Stimulated activated CD4-positive, alpha-beta T cell treated with anti-CD3 and anti-CD28 coated beads, Interleukin-12 subunit alpha, Interleukin-12 subunit beta, amount 100 ng/mL, for 4 hours (primary cell): ENCODE measurements at regions not wholly inside any gene's neighbourhood (a gene's known extent, or its start where the extent isn't known, plus 50 kb on each side); places are given as distances from the start of the nearest gene placed in this dataset.
A peak's percentile ranks its signal among the peaks of the same experiment; 100 is the strongest.

Source experiments
- DNase-seq: peaks from one replicate; pipeline ENCODE4 v3.0.0-alpha.2; 2020

GRCh38 chr15:62734706-62735105 lies 307.8 kb upstream of the TPM1 start:
- no peak for DNase-seq

GRCh38 chr15:62736756-62737155 lies 305.8 kb upstream of the TPM1 start:
- no peak for DNase-seq

DNA sequence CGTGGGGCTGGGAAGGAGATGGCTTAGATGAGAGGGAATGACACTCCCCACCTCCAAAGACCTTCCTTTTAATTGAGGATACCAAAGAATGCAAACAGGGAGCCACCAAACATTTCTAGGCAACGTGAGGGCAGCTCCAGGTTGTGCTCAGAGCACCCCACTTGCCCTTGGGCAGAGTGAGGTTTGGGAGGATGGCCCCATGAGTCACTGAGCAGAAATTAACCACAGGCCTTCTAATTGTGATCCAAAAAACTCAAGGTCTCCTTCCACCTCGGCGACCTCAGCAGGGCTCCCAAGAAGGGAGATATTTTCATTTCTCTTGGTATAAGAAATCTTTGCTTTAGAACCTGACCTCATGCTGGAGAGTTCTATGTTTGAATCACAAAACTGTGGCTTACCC lies 305.0 kb upstream of the TPM1 start:
- DNase-seq = no peak

- no peak for DNase-seq
Observed at GRCh38 chr15:62739082-62739481, 303.5 kb upstream of the TPM1 start.

GRCh38 chr15:62739507-62739906 lies 303.0 kb upstream of the TPM1 start:
- DNase-seq = no peak

DNA sequence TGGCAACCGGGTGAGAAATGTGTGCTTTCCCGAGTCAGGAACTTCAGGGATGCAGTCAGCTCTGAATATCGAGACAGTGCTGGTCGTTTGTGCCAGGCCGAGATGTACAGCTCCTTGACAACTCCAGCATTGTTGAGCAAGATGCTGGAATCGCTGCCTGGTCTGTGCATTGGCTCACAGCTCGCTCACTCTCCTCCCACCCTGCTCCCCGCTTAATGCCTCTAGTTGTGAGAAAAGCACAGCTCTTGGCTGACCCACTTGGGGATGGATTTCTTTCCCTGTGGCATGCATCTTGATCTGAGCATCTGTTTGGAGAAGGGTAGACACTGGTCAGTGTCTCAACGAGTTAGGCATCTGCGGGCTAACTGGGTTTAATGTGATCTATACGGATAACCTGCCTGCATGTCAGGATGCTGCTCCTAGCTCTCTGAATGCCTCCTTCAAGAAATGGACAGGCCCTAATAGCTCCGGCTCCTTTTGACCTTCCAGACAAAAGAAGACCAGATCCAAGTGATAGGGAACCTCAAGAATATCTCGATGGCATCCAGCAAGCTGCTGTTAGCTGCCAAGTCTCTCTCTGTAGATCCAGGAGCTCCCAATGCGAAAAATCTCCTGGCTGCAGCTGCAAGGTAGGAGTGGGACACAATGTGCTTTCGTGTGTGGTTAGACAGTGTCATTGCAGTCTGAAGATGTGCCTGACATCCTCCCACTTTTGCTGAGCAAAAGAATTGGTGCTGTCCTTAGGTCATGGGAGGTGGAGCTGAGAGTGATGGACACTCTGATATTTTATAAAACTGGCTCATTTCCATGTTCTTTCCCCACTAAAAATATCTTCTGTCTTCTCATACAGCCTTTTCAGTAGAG lies 302.2 kb upstream of the TPM1 start:
- no peak for DNase-seq

- DNase-seq = no peak
Observed at GRCh38 chr15:62741106-62741505, 301.4 kb upstream of the TPM1 start.

DNA sequence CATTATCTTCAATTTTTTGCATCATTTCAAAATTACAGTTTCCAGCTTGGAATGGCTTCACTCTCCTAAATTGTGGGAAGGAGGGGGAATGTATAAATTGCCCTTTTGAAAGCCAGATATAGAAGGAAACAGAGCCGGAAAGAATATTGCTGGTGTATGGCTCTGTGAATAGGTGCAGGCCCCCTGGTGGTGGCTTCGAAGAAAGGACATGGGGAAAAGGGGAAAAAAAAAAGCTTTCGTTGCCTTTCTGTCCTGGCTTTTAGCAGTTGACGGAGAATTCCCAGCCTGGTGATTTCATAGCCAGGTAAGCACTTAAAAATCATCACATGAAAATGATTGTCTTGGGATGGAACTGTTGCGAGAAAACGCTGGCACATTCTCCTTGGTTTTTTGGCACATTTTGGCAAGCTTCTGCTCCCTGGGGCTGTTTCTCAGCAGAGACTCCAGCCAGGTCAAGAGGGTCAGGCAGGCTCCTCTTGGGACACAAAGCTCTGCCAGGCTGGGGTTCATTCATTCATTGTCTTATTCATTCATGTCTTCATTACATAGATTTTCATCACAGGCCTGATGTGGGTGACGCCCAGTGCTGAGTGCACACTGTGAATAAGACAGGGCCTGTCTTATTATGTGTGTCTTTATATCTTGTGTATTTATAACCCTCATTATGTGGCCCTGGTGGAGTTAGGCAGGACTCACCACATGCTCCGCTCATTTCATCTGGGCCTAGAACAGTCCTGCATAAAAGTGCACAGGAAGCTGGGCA lies 300.0 kb upstream of the TPM1 start:
- peak; percentile 28 for DNase-seq

- DNase-seq = no peak
Observed at GRCh38 chr15:62745621-62746225, 296.8 kb upstream of the TPM1 start.

GRCh38 chr15:62748196-62748595 lies 294.4 kb upstream of the TPM1 start:
- DNase-seq = no peak

- no peak for DNase-seq
Observed at GRCh38 chr15:62749036-62749815, 293.3 kb upstream of the TPM1 start.

DNA sequence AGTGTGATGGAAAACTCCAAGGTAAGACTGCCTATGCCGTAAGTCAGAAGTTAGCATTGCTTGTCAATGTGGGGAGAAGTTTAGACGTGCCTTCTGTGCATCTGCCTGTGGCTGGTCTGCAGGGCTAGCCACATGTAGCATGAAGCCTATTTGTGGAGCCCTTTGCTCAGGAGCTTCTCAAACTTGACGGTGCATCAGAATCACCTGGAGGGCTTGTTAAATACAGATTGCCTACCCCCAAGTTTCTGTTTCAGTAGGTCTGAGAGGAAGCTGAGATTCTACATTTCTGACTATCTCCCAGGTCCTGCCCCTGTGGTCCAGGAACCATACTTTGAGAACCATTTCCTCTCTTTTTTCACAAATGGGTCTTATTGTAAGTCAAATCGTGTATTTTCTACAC lies 292.1 kb upstream of the TPM1 start:
- DNase-seq = no peak

- DNase-seq = no peak
Observed at GRCh38 chr15:62752657-62753517, 289.7 kb upstream of the TPM1 start.

GRCh38 chr15:62753518-62754221 lies 288.9 kb upstream of the TPM1 start:
- DNase-seq = no peak

GRCh38 chr15:62756326-62756994 lies 286.1 kb upstream of the TPM1 start:
- no peak for DNase-seq

- no peak for DNase-seq
Observed at GRCh38 chr15:62756995-62757360, 285.6 kb upstream of the TPM1 start.

GRCh38 chr15:62757535-62757934 lies 285.0 kb upstream of the TPM1 start:
- DNase-seq = no peak

- no peak for DNase-seq
Observed at GRCh38 chr15:62758126-62758951, 284.2 kb upstream of the TPM1 start.

DNA sequence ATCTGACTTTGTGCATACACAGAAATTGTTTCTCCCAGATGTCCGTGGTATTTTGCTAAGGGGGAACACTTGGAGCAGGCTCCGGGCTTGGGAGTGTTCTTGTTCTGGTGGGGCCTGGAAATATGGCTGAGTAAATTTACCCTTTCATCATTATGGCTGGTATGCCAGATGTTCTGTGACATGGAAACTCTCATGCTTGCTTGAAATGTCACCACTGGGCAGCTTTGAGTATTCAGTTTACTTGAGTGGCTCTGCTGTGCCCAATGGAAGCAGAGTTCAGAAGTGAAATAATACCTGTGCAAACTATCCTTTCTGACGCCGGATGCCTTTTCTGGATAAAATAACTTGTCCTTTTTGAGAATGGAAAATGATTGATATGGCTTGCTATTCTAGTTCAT lies 283.6 kb upstream of the TPM1 start:
- no peak for DNase-seq

- DNase-seq = no peak
Observed at GRCh38 chr15:62760538-62760937, 282.0 kb upstream of the TPM1 start.
